Right atrium auricular region (tissue), 2 donors: ENCODE measurements at regions not wholly inside any gene's neighbourhood (a gene's known extent, or its start where the extent isn't known, plus 50 kb on each side); places are given as distances from the start of the nearest gene placed in this dataset.
"Not testable (repeated sequence)": the region's sequence is repeated elsewhere in the genome, so short reads cannot be mapped to it uniquely, and the experiment has no call there.

Source experiments
- DNase-seq: peaks from one replicate; pipeline ENCODE4 v3.0.0-alpha.2; 2019; ENCODE audit warnings: low spot score
- H3K27ac ChIP-seq, 2 donors: fragments of 200-600 bp; sonication (generic); 1 replicate in 1 of 2; 2 replicates in 1 of 2; pipeline ENCODE4 v1.5.1; 2016 to 2019
- H3K27me3 ChIP-seq, 2 donors: fragments of 200-600 bp; sonication (generic); one replicate each; pipeline versions ENCODE4 v1.5.1 to v1.6.0; 2017 to 2019
- H3K36me3 ChIP-seq: fragments of 200-600 bp; sonication (generic); one replicate; pipeline ENCODE4 v1.5.1; 2016
- H3K4me1 ChIP-seq, 2 donors: fragments of 200-600 bp; sonication (generic); one replicate each; pipeline versions ENCODE4 v1.5.1 to v1.6.0; 2017 to 2019
- H3K4me3 ChIP-seq, 2 donors: fragments of 200-600 bp; sonication (generic); 1 replicate in 1 of 2; 2 replicates in 1 of 2; pipeline ENCODE4 v1.5.1; 2017 to 2019; ENCODE audit warnings: mild to moderate bottlenecking in 1 of 2, moderate library complexity in 1 of 2
- H3K9me3 ChIP-seq, 2 donors: fragments of 200-600 bp; sonication (generic); one replicate each; pipeline ENCODE4 v1.5.1; 2019
- TF ChIP-seq, protein P1 (sequence below), 2 donors: fragments of 200-600 bp; sonication (generic); IDR thresholded peaks; one replicate each; pipeline ENCODE4 v1.5.1; 2019; ENCODE audit warnings: antibody characterized with exemption in 2 of 2

- Histone ChIP-seq H3K36me3 (no peaks in the 10 kb centered on the region), H3K27ac (no peak overlapping the region), H3K27me3 (no peaks in the 10 kb centered on the region), H3K9me3 (no peaks in the 10 kb centered on the region), H3K4me1 (no peaks in the 10 kb centered on the region), H3K4me3 (no peak overlapping the region)
- DNase-seq: no peak
- TF ChIP-seq, protein P1, sequence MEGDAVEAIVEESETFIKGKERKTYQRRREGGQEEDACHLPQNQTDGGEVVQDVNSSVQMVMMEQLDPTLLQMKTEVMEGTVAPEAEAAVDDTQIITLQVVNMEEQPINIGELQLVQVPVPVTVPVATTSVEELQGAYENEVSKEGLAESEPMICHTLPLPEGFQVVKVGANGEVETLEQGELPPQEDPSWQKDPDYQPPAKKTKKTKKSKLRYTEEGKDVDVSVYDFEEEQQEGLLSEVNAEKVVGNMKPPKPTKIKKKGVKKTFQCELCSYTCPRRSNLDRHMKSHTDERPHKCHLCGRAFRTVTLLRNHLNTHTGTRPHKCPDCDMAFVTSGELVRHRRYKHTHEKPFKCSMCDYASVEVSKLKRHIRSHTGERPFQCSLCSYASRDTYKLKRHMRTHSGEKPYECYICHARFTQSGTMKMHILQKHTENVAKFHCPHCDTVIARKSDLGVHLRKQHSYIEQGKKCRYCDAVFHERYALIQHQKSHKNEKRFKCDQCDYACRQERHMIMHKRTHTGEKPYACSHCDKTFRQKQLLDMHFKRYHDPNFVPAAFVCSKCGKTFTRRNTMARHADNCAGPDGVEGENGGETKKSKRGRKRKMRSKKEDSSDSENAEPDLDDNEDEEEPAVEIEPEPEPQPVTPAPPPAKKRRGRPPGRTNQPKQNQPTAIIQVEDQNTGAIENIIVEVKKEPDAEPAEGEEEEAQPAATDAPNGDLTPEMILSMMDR (IDR thresholded peaks at IDR 0.05): no peak
Measured at GRCh38 chr10:78342827-78343653, 309.4 kb downstream of the RPS24 start.

GRCh38 chr10:78344257-78344656 is 310.6 kb downstream of the RPS24 start:
- H3K27me3 ChIP-seq, H3K4me1 ChIP-seq, H3K27ac ChIP-seq, DNase-seq, H3K36me3 ChIP-seq, H3K4me3 ChIP-seq, H3K9me3 ChIP-seq: not testable (repeated sequence)

DNA sequence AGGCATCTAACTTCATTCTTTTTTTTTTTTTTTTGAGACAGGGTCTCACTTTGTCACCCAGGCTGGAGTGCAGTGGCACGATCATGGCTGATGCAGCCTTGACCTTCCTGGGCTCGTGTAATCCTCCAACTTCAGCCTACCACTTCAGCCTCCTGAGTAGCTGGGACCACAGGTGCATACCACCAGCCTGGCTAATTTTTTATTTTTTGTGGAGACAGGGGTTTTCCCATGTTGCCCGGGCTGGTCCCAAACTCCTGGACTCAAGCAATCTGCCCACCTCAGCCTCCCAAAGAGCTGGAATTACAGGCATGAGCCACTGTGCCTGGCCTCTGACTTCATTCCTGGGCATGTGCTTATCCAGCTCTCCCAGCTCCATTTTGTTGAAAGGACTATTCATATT is 311.9 kb downstream of the RPS24 start:
- not testable (repeated sequence) for H3K27me3 ChIP-seq, H3K36me3 ChIP-seq, H3K27ac ChIP-seq, H3K9me3 ChIP-seq, H3K4me3 ChIP-seq
- peaks cover 0 to 11% of the 10 kb centered on the region in 2 donors for H3K4me1 ChIP-seq
- peak; percentile 47 for DNase-seq

DNA sequence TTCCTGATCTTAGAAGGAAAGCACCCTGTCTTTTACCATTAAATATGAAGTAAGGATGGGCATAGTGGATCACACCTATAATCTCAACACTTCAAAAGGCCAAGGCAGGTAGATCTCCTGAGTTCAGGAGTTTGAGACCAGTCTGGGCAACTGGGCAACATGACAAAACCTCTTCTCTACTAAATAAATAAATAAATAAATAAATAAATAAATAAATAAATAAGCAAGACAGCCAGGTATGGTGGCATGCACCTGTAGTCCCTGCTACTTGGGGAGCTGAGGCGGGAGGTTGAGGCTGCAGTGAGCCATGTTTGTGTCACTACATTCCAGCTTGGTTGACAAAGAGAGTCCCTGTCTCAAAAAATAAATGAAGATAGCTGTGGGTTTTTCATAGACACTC is 313.1 kb downstream of the RPS24 start:
- TF ChIP-seq, protein P1 (IDR thresholded peaks at IDR 0.05): no peak
- DNase-seq: no peak
- no peaks in the 10 kb centered on the region for H3K36me3 ChIP-seq
- H3K27ac ChIP-seq: no peak overlapping the region
- no peaks in the 10 kb centered on the region for H3K9me3 ChIP-seq
- H3K4me3 ChIP-seq: no peak overlapping the region
- no peaks in the 10 kb centered on the region for H3K27me3 ChIP-seq
- peaks cover 0 to 11% of the 10 kb centered on the region in 2 donors for H3K4me1 ChIP-seq

- TF ChIP-seq, protein P1 (IDR thresholded peaks at IDR 0.05): no peak
- Histone ChIP-seq H3K27me3 (no peaks in the 10 kb centered on the region), H3K9me3 (no peaks in the 10 kb centered on the region), H3K4me3 (no peak overlapping the region), H3K36me3 (no peaks in the 10 kb centered on the region), H3K27ac (no peak overlapping the region), H3K4me1 (peaks cover 0 to 11% of the 10 kb centered on the region in 2 donors)
- peak; percentile 32 for DNase-seq
Measured at GRCh38 chr10:78348411-78349164, 314.9 kb downstream of the RPS24 start.

DNA sequence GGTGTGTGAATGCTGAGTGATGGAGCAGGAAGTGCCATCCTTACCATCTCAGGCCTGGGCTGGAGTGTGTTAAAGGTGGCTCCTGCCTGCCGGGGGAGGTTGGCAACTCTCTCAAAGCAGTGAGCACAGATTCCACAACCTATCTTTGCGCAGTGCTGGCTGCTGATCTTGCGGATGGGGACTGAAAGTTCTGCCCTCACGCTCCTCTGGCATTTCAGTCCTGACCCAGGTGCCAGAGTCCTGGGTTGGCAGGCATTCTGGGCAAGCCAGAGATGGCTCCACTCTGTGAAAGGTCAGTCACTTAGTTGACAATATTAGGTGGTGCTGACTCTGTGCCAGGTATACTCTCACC is 315.5 kb downstream of the RPS24 start:
- no peak overlapping the region for H3K4me3 ChIP-seq

More for the DNA sequence above, 315.5 kb downstream of the RPS24 start:
- H3K27me3 ChIP-seq: no peaks in the 10 kb centered on the region
- DNase-seq: peak; percentile 11
- H3K27ac ChIP-seq: no peak overlapping the region
- TF ChIP-seq, protein P1 (IDR thresholded peaks at IDR 0.05): no peak
- H3K4me1 ChIP-seq: peaks cover 0 to 11% of the 10 kb centered on the region in 2 donors
- H3K9me3 ChIP-seq: no peaks in the 10 kb centered on the region
- no peaks in the 10 kb centered on the region for H3K36me3 ChIP-seq
